HG03457 (cell line): ENCODE measurements at regions not wholly inside any gene's neighbourhood (a gene's known extent, or its start where the extent isn't known, plus 50 kb on each side); places are given as distances from the start of the nearest gene placed in this dataset.

Experiments used
- ATAC-seq: cut with Tn5 transposase; IDR thresholded peaks from one replicate; pipeline ENCODE4 v1.9.1; 2021; ENCODE audit warnings: moderate number of reproducible peaks; ENCODE audit not compliant: unreplicated experiment

DNA sequence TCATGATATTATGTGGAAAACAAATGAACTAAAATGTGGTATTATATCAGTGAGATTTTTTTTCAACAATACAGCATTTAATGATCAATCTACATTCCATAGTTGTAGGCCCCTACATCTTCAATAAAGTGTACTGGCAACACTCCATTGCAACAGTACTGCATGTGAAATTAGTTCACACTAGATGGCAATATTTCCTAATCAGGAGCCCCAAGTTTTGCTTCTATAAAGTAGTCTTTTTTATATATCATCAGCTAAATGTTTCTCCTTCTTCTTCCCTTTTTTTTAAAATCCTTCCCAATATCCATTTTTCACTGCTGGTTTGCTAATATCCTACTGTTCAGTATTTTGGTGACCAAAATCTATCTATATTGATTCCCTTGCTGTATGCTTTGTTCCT lies 528.3 kb upstream of the ATXN8OS start:
- ATAC-seq: no peak

DNA sequence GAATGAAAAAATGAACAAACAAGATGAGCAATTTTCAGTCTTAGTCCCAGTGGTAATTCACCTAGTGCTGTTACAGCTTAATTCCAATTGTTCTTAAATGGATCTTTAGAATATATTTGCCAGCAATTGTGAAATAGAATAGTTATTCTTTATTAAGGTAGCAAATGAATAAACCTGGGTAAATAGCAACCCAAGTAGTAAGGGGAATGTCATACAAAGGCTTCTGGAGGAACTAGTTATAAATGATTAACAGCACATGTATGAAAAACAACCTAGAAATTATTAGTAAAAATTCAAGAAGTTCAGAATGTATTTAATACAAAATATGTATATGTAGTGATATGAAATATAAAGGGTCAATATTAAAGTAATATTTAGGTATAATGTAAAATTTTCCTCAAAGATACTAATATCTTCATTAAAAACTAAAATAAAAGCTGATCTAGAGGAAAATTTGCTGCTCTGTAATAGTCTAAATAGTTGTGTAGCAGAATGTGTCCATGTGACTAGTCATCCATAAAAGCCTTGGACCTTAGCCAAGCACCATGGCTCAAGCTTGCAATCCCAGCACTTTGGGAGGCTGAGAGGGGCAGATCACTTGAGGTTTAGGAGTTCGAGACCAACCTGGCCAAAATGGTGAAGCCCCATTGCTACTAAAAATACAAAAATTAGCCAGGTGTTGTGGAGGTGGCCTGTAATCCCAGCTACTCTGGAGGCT lies 535.9 kb upstream of the ATXN8OS start:
- no peak for ATAC-seq

DNA sequence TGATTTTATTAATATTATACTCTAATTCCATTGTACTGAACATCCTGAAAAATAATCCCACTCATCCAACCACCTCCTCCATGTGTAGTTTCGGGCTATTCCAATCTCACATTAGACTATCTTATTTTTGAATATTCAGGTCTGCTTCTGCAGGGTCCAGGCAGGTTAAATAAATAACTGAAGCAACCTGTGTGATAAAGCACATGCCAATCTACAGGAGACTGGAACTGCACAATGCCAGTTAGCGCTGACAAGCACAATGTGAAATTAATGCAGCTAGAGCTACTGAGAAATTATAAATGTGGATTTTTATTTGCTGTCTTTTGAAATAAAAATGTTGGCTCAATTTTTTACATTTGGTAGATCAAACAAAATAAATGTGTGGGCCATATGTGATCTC lies 540.1 kb upstream of the ATXN8OS start:
- ATAC-seq: no peak

DNA sequence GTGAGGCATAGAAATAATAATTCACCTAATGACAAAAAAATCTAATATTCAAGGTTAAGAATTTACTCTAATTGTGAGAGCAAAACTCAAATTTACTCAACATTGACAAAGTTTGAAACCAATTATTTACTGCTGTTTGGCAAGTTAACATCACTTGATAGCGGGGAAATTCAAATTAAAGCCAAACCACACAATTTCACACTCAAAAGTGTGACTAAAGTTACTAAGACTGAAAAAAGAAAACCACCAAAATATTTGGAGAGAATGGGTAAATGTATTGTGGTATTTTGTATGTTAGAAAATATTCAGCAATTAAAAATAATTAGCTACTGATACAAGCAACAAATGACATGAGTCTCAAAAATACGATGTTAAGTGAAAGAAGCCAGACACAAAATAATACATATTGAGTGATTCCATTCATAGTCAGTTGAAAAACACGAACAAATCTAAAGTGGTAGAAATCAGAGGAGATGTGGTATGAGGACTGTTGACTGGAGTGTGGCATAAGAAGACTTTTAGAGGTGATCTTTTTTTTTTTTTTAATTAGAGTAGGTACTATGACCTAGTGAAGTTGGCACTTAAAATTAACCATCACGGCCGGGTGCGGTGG lies 541.4 kb upstream of the ATXN8OS start:
- no peak for ATAC-seq

DNA sequence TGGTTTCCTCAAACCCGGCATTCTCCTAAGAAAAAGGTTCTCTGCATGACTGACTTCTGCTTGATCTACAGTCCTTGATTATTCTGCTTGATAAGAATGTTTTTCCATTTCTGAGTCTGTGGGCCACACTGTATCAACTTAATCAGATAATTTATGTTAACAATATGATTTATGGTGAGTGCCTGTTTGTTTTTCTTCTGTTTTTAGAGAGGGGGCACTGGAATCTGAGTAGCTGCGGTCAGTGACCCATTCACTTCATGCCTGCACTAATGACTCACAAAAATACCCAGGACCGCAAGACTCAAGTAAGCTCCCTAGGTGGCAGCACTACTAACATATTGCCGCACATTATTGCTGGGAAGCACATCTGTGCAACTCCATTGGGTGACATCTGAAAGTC lies 542.3 kb upstream of the ATXN8OS start:
- ATAC-seq: peak; percentile 81

DNA sequence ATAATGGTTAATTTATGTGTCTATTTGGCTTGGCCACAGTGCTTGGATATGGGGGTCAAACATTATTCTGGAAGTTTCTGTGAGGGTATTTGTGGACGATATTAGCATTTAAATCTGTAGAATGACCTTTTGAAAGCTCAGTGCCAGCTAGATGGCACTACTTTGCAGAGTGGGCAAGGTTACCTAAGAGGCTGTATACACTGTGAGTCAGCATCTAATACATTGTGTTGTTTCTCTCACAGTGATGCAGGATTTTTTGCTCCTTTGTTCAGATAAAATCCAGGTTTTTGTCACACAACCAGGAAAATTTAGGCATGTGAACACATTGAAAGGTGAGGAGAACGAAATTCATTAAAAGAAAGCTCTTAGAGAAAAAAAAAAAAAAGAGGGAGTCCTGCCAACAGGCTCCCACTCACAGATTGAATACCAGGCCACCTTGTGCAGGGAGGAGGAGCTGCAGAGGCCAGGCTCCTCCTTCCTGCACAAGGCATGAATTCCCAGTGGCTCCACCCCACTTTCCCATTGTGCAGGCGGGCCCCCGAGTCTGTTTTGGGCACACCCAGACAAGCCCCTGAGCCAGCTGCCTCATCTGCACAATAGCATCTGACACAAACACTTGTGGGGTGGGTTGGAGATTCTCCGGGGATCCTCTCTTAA lies 551.0 kb upstream of the ATXN8OS start:
- no peak for ATAC-seq

DNA sequence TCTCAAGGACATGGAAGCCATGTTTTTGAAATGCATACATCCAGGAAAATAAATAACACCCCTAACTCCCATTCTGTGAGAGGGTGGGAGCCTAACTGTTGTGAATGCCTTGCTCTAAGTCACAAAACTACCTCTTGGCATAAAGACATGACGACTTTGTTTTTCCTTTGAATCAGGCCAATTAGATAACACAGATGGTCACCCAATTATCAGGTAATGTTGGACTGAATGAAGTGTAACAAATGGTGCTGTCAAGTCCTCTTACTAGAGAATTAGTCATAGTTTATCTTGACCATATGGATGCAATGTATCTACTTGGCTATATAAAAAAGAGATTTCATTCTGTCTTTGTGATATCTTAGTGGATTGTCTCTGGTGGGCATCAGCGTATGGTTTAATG lies 553.6 kb upstream of the ATXN8OS start:
- no peak for ATAC-seq

DNA sequence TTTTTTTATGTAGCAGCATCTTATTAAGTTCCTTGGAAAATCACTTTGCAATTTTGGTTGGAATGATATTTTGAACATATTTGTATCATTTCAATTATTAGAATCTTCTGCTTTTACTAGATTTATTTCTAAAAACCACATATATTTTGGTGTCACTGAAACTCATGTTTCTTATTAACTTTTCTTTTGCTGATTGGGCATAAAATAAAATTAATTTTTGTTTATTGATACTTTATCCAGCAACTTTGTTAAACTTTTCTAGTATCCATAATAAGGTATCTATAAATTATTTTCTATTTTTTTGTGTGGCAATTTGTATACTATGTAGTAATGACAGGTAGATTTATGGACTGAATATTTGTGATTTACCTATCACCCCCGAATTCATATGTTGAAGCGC lies 556.4 kb upstream of the ATXN8OS start:
- no peak for ATAC-seq

DNA sequence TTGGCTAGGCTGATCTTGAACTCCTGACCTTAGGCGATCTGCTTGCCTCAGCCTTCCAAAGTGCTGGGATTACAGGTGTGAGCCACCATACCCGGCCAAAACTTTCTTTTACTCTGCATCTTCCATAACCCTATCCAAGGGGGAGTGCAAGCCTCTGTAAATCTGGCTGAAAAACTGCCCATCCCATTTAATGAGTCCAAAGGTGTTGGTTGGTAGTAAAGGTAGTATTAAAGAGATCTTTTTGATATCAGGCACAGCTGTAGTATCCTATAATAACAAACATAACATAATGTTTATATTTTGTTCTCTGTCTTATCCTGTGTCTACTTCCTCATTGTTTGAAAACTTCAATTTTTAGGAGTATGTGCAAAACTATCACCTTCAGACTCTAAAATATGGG lies 559.8 kb upstream of the ATXN8OS start:
- no peak for ATAC-seq

DNA sequence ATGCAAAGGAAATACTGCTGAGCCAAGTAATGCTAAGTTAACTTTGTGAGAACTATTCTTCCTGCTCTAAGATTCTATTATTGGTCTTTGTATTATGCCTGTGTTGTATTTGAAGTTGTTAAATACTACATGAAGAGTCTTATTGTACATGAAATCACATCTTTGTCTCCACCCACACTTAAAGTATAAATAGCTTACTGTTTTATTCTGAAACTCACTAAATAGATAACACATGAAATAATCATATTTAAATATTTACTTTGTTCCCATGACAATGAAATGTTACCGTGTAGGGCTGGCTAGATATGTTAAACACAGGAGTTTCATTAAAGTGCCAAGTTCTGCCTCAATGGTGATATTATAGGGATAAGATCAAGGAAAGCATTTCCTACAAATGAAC lies 562.1 kb upstream of the ATXN8OS start:
- ATAC-seq: no peak

DNA sequence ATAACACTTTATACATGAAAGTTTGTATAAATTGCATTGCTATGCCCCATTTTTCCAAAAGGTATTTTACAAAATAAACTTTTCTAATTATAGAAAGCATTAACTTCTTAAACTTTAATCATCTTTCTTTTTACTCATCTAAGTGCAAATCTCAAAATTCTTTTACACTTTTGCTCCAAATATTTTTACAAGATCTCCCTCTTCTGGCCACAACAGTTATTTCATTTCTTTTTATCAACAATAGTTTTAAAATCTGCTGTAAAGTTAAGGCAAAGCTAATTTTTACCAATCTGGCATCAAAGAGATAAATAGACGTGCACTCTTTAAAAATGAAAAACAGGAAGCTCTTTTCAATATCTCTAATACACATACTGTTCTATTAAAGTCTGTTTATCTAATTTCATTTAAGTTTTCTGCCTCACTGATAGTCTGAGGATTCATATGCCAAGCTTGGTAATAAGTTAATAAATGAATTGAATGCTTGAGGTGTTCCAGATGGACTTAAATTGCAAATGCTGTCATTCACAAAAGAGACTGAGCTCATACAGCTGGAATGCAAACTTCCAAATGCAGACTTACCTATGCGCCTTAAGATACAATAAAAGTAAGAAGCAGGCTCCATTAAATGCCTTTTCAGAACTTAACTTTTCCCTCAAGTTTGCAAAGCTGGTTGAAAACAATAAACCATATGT lies 583.0 kb upstream of the ATXN8OS start:
- no peak for ATAC-seq

DNA sequence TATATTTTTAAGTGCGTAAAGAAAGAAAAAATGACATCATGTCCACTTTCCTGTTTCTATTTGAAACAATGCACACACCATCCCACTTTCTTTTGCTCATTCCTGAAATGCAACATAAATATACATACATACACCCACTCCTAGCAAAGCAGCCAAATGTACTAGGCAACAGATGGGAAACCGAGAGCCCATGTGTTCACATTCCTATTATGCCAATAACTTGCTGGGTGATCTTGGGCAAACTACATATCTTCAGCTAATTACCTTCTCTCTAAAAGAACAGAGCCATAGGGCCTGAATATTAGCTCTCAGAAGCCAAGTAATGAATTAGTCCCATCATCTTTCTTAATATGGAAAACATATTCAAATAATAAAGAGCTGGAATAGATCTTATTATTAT lies 610.6 kb upstream of the ATXN8OS start:
- no peak for ATAC-seq

DNA sequence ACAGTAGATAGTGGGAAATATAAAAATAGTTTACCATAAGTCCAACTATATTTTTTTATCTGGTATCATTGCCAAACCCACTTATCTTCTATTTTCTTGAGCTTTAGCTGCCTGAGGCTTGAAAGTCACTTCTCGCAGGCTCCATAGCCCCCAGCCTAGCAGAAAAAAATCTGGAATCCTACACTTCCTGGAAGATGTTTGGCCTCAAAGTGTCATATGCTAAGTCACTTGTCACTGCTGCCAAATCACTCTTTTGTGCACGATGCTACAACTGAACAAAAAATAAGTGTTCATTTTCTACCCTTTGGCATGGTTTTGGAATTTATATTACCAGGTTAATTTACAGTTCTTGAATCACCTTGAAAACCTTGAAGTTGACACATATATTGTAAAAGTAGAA lies 612.5 kb upstream of the ATXN8OS start:
- no peak for ATAC-seq

DNA sequence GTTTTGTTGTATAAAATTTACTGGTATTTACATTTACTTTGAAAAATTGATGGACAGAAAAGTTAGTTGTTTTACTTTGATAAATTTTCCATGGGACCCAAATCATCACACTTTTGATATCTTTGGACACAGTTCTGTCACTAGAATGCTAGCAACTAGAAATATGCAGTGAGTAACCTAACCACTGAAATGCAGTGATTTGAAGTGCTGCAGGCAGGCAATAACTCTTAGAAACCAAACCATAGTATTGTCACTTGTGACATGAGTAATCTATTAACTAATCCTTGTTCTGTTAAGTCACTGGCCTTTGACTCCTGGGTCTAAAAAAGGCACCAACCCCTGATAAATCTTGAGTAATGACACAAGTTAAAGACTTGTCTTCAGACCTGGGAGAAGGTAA lies 620.0 kb upstream of the ATXN8OS start:
- ATAC-seq: no peak

DNA sequence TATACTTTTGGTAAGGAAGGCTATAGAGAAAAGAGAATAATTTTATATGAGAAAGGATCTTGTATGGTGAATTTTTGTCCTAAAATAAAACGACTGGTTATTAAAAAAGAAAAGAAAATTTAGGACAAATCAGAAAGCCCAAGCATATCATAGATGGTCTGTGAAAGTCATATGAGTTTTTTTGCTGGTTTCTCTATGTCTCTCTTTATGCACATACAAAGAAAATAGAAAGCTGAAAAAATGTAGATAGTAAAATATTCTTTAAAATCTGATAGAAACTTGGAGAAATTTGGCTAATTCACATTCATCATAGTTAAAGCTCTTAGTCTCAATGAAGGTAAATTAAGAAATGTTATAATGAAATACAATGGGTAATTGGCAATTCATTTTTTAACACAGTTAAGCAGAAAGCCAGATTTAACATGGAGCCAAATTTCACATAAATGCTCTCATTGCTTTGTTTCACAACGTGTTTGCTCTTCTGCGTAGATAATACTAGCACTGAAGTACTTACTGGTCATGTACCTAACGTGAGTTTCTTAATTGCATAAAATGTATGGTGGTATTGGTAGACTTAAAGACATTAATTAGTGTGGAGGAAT lies 621.5 kb upstream of the ATXN8OS start:
- no peak for ATAC-seq

DNA sequence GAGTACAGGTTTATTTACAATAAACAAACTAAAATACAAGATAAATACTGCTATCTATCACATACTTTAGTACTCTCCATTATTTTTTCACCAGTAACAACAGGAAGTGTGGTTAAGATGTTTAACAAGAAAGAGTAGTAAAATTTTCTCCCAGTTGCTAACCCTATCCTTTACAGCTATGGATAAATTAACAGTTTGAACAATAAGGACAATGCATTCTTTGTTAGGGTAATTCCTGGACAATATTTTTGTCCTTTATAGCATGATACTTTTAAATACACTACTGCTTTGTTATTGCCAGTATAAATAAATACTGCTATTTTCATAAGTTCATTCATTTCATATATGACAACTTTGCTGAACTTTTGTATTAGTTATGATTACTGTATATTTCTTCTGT lies 630.2 kb upstream of the ATXN8OS start:
- no peak for ATAC-seq

DNA sequence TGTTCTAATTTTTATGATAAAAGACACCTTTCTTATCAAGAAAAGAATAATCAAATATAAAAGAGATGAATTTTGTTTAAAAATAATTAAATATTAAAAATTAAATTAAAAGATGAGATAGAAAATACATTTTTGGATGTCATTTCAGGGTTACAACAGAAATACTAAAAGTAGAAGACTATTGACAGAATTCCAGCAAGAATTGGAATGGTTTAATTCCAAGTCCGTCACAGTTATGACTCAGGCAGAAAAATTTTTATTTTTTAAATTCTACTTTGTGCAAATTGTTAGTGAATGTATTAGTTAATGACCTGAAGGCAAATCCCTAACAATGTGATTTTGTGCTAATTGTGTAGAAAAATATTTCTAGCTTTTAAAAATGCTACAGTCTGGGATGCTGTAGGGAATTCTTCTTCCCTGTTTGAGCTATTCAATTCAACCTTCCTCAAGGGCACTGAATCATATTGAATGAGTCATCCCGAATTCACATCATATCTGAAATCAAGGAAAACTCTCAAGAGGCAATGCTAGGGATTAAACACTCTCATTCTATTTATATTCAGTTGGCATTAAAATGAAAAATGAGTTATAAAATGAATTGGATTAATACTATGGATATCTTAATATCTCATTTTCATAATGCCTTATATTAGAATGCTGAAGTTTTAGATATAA lies 633.5 kb upstream of the ATXN8OS start:
- no peak for ATAC-seq

DNA sequence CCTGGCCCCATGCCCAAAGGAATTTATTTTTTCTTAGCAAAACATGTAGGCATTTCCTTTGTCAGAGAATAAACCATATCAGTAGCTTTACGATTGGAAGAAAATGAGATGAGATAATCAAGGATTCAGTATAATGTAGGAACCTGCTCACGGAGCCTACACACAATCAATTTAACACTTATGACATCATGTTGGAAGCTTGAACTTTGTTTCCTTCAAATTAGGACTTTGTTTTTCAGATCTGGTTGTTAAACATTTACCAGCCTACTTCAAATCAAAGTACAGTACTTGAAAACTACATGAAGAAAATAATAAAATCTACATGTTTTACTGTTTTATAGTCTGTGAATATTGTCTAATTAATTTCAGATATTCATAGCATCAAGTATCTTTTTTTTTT lies 639.0 kb upstream of the ATXN8OS start:
- ATAC-seq: no peak

DNA sequence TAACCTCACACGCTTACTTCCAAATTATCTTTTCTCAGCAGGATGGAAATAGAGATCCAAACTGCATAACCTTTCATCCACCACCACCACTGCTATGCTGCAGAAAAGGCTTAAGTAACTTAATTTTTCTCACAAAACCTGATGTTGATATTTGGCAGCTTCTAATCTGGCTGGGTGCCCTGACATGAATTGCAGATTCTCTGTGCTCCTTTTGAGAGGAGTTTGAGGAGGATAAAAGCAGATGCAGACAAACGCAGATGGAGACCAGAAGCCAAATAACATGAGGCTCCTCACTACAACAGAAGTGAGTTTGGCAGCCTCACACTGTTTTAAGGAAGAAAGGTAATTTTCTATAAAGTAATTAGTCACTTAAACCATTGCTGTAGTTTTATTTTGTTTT lies 646.2 kb upstream of the ATXN8OS start:
- no peak for ATAC-seq

DNA sequence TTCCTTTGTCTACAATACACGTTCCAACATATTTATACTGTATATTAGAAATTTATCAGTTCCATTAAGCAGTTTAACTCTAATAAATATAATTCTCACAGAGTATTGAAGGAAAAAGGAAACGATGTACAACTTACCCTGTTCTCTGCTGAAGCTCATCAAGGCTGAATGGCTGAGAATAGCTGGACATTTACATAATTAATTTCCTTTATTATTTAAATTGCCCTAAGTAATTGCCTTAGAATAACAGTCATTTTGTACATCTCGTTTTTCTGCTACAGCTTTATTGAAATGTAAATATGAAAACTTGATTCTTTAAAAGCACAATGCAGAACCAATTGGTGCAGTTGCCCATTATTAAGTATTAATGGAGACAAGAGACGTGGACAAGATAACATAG lies 648.3 kb upstream of the ATXN8OS start:
- ATAC-seq: no peak

DNA sequence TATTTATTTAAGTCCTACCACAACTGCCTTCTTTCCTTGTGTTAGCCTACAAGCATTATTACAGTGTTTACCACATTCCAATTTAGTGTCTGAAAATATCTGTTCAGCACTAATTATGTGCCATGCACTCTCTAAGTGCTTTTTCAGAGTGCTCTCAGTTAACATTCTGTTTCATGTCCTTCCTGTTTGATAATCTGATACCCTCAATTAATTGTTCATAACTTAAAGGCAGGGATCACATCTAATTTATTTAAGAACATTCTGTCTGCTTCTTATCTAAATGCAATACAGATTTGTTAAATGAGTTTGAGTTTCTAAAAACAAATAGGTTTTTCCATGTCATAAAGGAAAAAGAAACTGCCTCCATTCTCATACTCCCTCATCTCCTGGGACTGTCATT lies 649.6 kb upstream of the ATXN8OS start:
- ATAC-seq: no peak
